Fibroblast of lung (primary cell): ENCODE measurements at regions not wholly inside any gene's neighbourhood (a gene's known extent, or its start where the extent isn't known, plus 50 kb on each side); places are given as distances from the start of the nearest gene placed in this dataset.

Source experiments
- EZH2 ChIP-seq: IDR thresholded peaks from 2 replicates; pipeline ENCODE4 v1.5.1; 2012; ENCODE audit warnings: low read length, control low read depth, mild to moderate bottlenecking; ENCODE audit errors: missing control alignments
- TF ChIP-seq, protein P1 (sequence below), 2 donors: IDR thresholded peaks in 1 of 2; conservative IDR thresholded peaks in 1 of 2; 1 replicate in 1 of 2; 2 replicates in 1 of 2; pipeline ENCODE4 v1.5.1; 2011 to 2012; ENCODE audit warnings: low read length in 2 of 2, control low read depth in 1 of 2, inconsistent platforms in 1 of 2, low read depth in 1 of 2, mild to moderate bottlenecking in 1 of 2

GRCh38 chr11:28767574-28767973 is 659.4 kb downstream of the METTL15 start:
- TF ChIP-seq, protein P1, sequence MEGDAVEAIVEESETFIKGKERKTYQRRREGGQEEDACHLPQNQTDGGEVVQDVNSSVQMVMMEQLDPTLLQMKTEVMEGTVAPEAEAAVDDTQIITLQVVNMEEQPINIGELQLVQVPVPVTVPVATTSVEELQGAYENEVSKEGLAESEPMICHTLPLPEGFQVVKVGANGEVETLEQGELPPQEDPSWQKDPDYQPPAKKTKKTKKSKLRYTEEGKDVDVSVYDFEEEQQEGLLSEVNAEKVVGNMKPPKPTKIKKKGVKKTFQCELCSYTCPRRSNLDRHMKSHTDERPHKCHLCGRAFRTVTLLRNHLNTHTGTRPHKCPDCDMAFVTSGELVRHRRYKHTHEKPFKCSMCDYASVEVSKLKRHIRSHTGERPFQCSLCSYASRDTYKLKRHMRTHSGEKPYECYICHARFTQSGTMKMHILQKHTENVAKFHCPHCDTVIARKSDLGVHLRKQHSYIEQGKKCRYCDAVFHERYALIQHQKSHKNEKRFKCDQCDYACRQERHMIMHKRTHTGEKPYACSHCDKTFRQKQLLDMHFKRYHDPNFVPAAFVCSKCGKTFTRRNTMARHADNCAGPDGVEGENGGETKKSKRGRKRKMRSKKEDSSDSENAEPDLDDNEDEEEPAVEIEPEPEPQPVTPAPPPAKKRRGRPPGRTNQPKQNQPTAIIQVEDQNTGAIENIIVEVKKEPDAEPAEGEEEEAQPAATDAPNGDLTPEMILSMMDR (conservative IDR thresholded peaks at IDR 0.05 in 1 of 2, IDR thresholded peaks at IDR 0.05 in 1 of 2; ENCODE audit: low read depth in 1 of 2, low read length in 2 of 2) = no peak
- no peak for TF ChIP-seq EZH2
